B cell (primary cell): ENCODE measurements at regions not wholly inside any gene's neighbourhood (a gene's known extent, or its start where the extent isn't known, plus 50 kb on each side); places are given as distances from the start of the nearest gene placed in this dataset.

Experiments used
- ATAC-seq: fragments of 200-7000 bp; cut with Tn5 transposase; one replicate; pipeline ENCODE4 v1.10.0; 2021; ENCODE audit warnings: low read depth, mild to moderate bottlenecking, moderate number of reproducible peaks, moderate library complexity
- CTCF ChIA-PET: fragments of 350-600 bp; sonication (Branson Sonifier 250); formaldehyde crosslinking; loops from one replicate; lab custom pipeline; 2021; ENCODE audit warnings: antibody characterized with exemption, inconsistent platforms; lab: Charles Lee
- POLR2A ChIA-PET: fragments of 350-600 bp; sonication (Branson Sonifier 250); formaldehyde crosslinking; loops from one replicate; lab custom pipeline; 2021; ENCODE audit warnings: antibody characterized with exemption; lab: Charles Lee
- DNase-seq: peaks from one replicate; pipeline ENCODE4 v3.0.0; 2013
- H2AFZ ChIP-seq: 2 replicates; pipeline ENCODE4 v1.6.1; 2012; ENCODE audit warnings: mild to moderate bottlenecking, low read depth, low read length; ENCODE audit not compliant: insufficient read depth, poor library complexity, severe bottlenecking
- H3K27ac ChIP-seq, 2 donors: 1 replicate in 1 of 2; 2 replicates in 1 of 2; pipeline ENCODE4 v1.5.1; 2012 to 2013; ENCODE audit warnings: low read length in 2 of 2, mild to moderate bottlenecking in 2 of 2, moderate library complexity in 1 of 2
- H3K27me3 ChIP-seq, 4 experiments: fragments of 200-600 bp in 1 of 4; sonication (generic) in 1 of 4; replicated peaks in 1 of 4; 1 replicate in 2 of 4; 2 replicates in 2 of 4; pipeline versions ENCODE4 v1.6.1 to v1.7.0; 2013 to 2016; ENCODE audit warnings: low read length in 3 of 4, mild to moderate bottlenecking in 2 of 4, mixed read lengths in 1 of 4, moderate library complexity in 1 of 4; ENCODE audit not compliant: insufficient read depth in 4 of 4, control insufficient read depth in 3 of 4; ENCODE audit errors: control extremely low read depth in 1 of 4
- H3K36me3 ChIP-seq, 2 experiments: replicated peaks in 1 of 2; 1 replicate in 1 of 2; 2 replicates in 1 of 2; pipeline versions ENCODE4 v1.6.1 to v1.7.1; 2013; ENCODE audit warnings: low read length in 1 of 2; ENCODE audit not compliant: insufficient read depth in 2 of 2, control insufficient read depth in 1 of 2; ENCODE audit errors: control extremely low read depth in 1 of 2, extremely low read depth in 1 of 2
- H3K4me1 ChIP-seq, 2 donors: fragments of 200-600 bp in 1 of 2; sonication (generic) in 1 of 2; 1 replicate in 1 of 2; 2 replicates in 1 of 2; pipeline versions ENCODE4 v1.5.1 to v1.6.1; 2013 to 2017; ENCODE audit warnings: low read length in 2 of 2; ENCODE audit not compliant: control insufficient read depth in 2 of 2, insufficient read depth in 2 of 2
- H3K4me2 ChIP-seq: replicated peaks from 2 replicates; pipeline ENCODE3; 2012; ENCODE audit warnings: mild to moderate bottlenecking, low read depth, low read length; ENCODE audit not compliant: poor library complexity, severe bottlenecking
- H3K4me3 ChIP-seq, 5 experiments: fragments of 200-600 bp in 1 of 5; sonication (generic) in 1 of 5; 1 replicate in 3 of 5; 2 replicates in 2 of 5; pipeline versions ENCODE4 v1.5.1 to v1.7.0; 2011 to 2016; ENCODE audit warnings: low read length in 4 of 5, mild to moderate bottlenecking in 4 of 5, low read depth in 2 of 5, control low read depth in 1 of 5, moderate library complexity in 1 of 5; ENCODE audit not compliant: insufficient read depth in 1 of 5; ENCODE audit errors: control extremely low read depth in 1 of 5, extremely low read depth in 1 of 5
- H3K79me2 ChIP-seq: fragments of 200-600 bp; sonication (generic); one replicate; pipeline ENCODE4 v1.6.0; 2016; ENCODE audit warnings: low read length; ENCODE audit not compliant: control insufficient read depth, insufficient read depth
- H3K9ac ChIP-seq: fragments of 200-600 bp; sonication (generic); 2 replicates; pipeline ENCODE4 v1.6.1; 2017; ENCODE audit warnings: mild to moderate bottlenecking, low read length, moderate library complexity
- H3K9me3 ChIP-seq, 3 donors: one replicate each; pipeline versions ENCODE4 v1.6.1 to v1.7.1; 2013; ENCODE audit warnings: low read length in 2 of 3; ENCODE audit not compliant: control insufficient read depth in 2 of 3, insufficient read depth in 1 of 3; ENCODE audit errors: control extremely low read depth in 1 of 3
- H4K20me1 ChIP-seq: 2 replicates; pipeline ENCODE4 v1.6.0; 2012; ENCODE audit warnings: mild to moderate bottlenecking, low read length; ENCODE audit not compliant: insufficient read depth, control insufficient read depth, poor library complexity, severe bottlenecking
- H3K27ac Mint-ChIP-seq: one replicate; pipeline ENCODE4 v1.8.0; 2021; ENCODE audit warnings: mixed read lengths
- H3K27me3 Mint-ChIP-seq: one replicate; pipeline ENCODE4 v1.8.0; 2021; ENCODE audit warnings: mixed read lengths
- H3K4me1 Mint-ChIP-seq: one replicate; pipeline ENCODE4 v1.8.0; 2021; ENCODE audit warnings: mixed read lengths
- H3K4me3 Mint-ChIP-seq: one replicate; pipeline ENCODE4 v1.8.0; 2021; ENCODE audit warnings: mixed read lengths
- H3K9me3 Mint-ChIP-seq: one replicate; pipeline ENCODE4 v1.8.0; 2022; ENCODE audit warnings: mixed read lengths; ENCODE audit not compliant: insufficient read depth
- EZH2 ChIP-seq: IDR thresholded peaks from 2 replicates; pipeline ENCODE4 v1.6.1; 2012; ENCODE audit warnings: borderline replicate concordance, low read depth, mild to moderate bottlenecking, moderate library complexity, low read length; ENCODE audit not compliant: insufficient read depth, poor library complexity, severe bottlenecking
- WGBS: methylation state at CpG from one replicate; pipeline ENCODE4 v1.1.5; 2013; ENCODE audit warnings: missing lambda C conversion rate; ENCODE audit not compliant: insufficient coverage; 5-methylcytosine and 5-hydroxymethylcytosine counted together
- intact Hi-C: fragments of 100-400 bp; cut with micrococcal nuclease; formaldehyde crosslinking; loops from one replicate; pipeline ENCODE4 v1.10.0; 2022
- TF ChIP-seq, protein P1 (sequence below): fragments of 200-600 bp; IDR thresholded peaks from one replicate; pipeline ENCODE4 v1.8.0; 2022; ENCODE audit warnings: antibody characterized with exemption, mild to moderate bottlenecking

DNA sequence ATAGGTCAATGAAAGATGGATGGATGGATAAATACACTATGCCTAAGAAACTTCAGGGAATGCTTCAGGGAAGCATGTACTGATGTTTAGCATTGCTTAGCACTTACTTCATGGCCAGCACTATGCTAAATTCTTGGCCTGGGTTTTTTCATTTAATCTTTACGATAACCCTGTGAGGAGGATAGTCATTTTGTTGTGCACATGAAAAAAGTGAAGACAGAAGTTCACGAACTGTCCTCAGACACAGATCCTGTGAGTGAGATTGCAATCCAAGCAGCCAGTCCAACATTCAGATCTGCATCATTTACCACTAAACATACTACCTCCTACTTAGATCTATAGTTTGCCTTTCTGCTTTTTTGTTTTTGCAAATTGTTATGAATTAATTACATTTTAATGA, 510.8 kb upstream of the AGTR1 start:
- ChIA-PET CTCF (no interaction called here), POLR2A (no interaction called here)
- Histone ChIP-seq H3K79me2 (no peaks in the 10 kb centered on the region), H3K9ac (no peak overlapping the region), H3K27me3 (no peaks in the 10 kb centered on the region), H3K4me1 (no peaks in the 10 kb centered on the region), H3K27ac (no peak overlapping the region), H2AFZ (no peak overlapping the region), H3K36me3 (no peaks in the 10 kb centered on the region), H4K20me1 (no peaks in the 10 kb centered on the region), H3K9me3 (no peaks in the 10 kb centered on the region), H3K4me3 (no peak overlapping the region), H3K4me2 (no peak overlapping the region)
- Mint-ChIP-seq H3K4me3 (no peak overlapping the region), H3K27ac (no peak overlapping the region), H3K27me3 (no peaks in the 10 kb centered on the region), H3K9me3 (no peaks in the 10 kb centered on the region), H3K4me1 (no peaks in the 10 kb centered on the region)
- ATAC-seq (no peak), DNase-seq (no peak)
- WGBS, result no CpG with 5 or more reads among the region's 2 CpGs
- intact Hi-C loops, result no loop called here
- TF ChIP-seq, protein P1, sequence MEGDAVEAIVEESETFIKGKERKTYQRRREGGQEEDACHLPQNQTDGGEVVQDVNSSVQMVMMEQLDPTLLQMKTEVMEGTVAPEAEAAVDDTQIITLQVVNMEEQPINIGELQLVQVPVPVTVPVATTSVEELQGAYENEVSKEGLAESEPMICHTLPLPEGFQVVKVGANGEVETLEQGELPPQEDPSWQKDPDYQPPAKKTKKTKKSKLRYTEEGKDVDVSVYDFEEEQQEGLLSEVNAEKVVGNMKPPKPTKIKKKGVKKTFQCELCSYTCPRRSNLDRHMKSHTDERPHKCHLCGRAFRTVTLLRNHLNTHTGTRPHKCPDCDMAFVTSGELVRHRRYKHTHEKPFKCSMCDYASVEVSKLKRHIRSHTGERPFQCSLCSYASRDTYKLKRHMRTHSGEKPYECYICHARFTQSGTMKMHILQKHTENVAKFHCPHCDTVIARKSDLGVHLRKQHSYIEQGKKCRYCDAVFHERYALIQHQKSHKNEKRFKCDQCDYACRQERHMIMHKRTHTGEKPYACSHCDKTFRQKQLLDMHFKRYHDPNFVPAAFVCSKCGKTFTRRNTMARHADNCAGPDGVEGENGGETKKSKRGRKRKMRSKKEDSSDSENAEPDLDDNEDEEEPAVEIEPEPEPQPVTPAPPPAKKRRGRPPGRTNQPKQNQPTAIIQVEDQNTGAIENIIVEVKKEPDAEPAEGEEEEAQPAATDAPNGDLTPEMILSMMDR, result no peak
- no peak for TF ChIP-seq EZH2

DNA sequence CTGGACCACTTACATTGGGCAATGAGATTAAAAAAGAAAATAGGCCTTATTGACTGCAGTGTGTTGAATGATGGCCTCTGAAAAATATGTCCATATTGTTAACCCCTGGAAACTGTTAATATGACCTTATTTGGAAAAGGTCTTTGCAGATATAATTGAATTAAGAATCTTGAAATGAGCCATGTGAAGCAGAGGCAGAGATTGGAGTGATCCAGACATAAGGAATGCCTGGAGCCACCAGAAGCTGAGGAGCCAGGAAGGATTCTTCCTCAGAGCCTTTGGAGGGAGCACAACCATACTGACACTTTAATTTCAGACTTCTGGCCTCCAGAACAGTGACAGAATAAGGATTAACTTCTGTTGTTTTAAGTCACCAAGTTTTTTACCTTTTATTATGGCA, 510.4 kb upstream of the AGTR1 start:
- no peak overlapping the region for H3K4me3 Mint-ChIP-seq
- H3K9me3 ChIP-seq, result no peaks in the 10 kb centered on the region
- no peak overlapping the region for H3K27ac Mint-ChIP-seq
- no peaks in the 10 kb centered on the region for H3K79me2 ChIP-seq
- CTCF ChIA-PET, result no interaction called here
- intact Hi-C loops, result no loop called here
- H3K4me1 ChIP-seq, result no peaks in the 10 kb centered on the region
- H3K27ac ChIP-seq, result no peak overlapping the region
- DNase-seq (no peak), ATAC-seq (no peak)
- H4K20me1 ChIP-seq, result no peaks in the 10 kb centered on the region
- H2AFZ ChIP-seq, result no peak overlapping the region
- H3K27me3 Mint-ChIP-seq, result no peaks in the 10 kb centered on the region
- no peaks in the 10 kb centered on the region for H3K27me3 ChIP-seq
- H3K4me3 ChIP-seq, result no peak overlapping the region
- POLR2A ChIA-PET, result no interaction called here
- no peaks in the 10 kb centered on the region for H3K36me3 ChIP-seq
- no peak overlapping the region for H3K4me2 ChIP-seq
- no peaks in the 10 kb centered on the region for H3K4me1 Mint-ChIP-seq
- H3K9me3 Mint-ChIP-seq, result no peaks in the 10 kb centered on the region
- no peak overlapping the region for H3K9ac ChIP-seq
- TF ChIP-seq, protein P1, result no peak
- no peak for TF ChIP-seq EZH2
